Globus pallidus (tissue), 1 donor: ENCODE measurements at regions not wholly inside any gene's neighbourhood (a gene's known extent, or its start where the extent isn't known, plus 50 kb on each side); places are given as distances from the start of the nearest gene placed in this dataset.

Experiments
- DNase-seq: peaks from one replicate; pipeline ENCODE4 v3.0.0-alpha.2; 2015; ENCODE audit warnings: low spot score

- no peak for DNase-seq
These were observed 212.6 kb upstream of the RSPO3 start for GRCh38 chr6:126905917-126906316.

- no peak for DNase-seq
These were observed 211.2 kb upstream of the RSPO3 start for GRCh38 chr6:126907312-126907711.

DNA sequence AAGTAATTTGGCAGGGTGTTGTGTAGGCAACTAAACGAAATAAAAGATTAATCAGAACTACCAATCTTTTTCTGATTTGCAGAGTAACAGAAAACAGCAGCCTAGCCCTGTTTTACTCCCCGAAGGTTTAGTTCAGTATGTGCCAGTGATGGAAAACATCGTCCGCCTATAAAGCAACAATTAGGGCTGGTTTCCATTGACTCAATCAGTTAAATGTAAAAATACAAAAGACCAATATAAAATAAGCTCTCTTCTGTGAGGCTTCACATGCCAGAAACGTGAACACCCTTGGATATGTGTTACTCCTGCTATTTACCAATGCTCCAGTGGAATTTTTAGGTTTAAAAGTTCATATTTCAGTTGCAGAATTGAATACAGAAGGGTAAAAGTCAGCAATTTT is 210.5 kb upstream of the RSPO3 start:
- DNase-seq, result no peak

- no peak for DNase-seq
These were observed 209.0 kb upstream of the RSPO3 start for GRCh38 chr6:126909493-126909892.

DNA sequence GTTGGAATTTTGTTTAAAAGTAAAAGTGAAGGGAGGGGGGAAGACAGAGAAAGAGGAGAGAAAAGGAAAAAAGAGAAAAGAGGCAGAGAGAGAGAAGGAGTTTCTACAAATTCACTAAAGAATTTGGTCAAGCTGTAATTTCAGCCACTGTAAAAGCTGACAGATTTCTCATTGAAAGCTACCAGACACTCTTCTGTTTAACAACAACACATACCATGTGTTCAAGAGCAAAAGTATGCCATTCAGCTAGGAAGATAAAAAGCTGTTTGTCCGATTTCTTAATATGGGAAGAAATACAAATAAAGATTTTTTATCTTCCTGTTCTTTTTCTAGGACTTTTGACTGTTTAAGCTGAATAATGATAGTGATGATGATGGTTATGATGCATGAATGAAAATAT is 204.8 kb upstream of the RSPO3 start:
- DNase-seq, result no peak

DNA sequence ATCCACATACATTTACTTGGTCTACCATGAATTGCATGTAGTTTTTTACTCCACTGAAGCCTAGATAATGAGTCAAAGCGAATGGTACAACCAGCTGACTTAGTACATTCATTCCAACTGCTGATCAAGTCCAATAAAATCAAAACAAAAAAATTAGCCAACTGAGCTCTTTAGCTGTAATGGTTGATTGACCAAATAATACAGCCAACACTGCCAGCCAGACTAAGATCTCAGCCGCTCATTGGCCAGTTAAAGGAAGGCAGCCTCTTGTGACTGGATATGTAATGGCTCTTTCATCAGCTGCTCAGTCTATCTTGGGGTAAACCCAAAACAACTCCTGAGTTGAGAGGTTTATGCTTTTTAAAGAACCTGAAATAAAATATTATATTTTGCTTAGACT is 204.3 kb upstream of the RSPO3 start:
- DNase-seq, result no peak

DNA sequence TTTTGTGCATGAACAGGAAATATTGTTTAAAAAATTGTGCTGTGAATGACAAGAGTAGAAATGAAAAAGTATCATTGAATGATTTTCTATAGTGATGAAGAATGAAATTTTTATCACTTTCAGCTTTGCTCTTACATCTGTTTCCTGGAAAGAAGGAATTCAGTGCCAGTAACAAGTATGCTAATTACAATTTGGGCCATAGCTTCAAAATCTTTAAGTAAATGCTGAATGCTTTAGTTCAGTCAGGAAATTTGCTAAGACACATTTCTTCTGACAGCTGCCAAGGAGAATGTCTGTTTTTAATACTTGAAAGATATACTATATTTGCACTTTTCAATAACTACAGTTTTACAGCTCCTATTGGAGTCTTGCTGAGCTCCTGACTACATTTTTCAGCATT is 203.7 kb upstream of the RSPO3 start:
- no peak for DNase-seq

- DNase-seq, result no peak
These were observed 198.5 kb upstream of the RSPO3 start for GRCh38 chr6:126919947-126920346.

DNA sequence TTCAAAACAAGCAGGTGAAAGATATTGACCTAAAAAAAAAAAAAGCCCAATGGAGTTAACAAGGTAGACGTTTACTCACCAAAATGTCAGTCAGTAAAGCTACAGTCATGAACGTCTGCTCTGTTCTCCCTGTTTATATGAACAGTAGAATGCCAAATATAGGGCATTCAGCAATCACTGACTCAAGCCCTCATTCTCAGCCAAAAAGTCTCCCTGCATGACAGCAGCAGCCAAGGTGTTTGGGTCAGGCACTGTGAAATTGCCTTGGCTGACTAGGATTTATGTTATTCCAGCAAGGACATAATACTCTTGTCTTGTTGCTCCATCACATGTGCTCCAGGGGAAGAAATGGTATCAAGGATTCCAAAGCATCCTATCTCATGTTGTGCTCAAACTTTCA is 194.7 kb upstream of the RSPO3 start:
- no peak for DNase-seq

- DNase-seq, result no peak
These were observed 191.5 kb upstream of the RSPO3 start for GRCh38 chr6:126926926-126927325.

GRCh38 chr6:126927841-126928240 is 190.6 kb upstream of the RSPO3 start:
- no peak for DNase-seq

GRCh38 chr6:126937426-126937825 is 181.0 kb upstream of the RSPO3 start:
- DNase-seq, result no peak

DNA sequence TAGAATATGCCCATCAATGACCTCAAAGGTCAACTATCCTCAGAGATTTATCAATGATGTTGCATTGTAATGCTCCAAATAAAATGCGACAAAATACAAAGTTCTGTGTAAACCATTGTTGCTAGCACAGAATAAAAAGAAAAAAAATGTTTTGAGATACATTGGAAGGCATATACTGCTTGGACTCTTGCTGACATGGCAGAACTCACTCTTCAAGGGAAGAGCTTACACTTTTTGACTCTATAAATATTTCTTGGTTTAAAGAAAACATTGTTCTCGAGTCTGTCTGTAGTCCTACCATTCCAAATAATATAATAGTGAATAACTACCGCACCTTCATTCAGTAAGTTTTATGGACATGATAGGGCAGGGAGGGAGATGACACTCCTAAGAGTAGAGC is 178.7 kb upstream of the RSPO3 start:
- DNase-seq, result no peak

GRCh38 chr6:126941751-126942150 is 176.7 kb upstream of the RSPO3 start:
- DNase-seq, result no peak

DNA sequence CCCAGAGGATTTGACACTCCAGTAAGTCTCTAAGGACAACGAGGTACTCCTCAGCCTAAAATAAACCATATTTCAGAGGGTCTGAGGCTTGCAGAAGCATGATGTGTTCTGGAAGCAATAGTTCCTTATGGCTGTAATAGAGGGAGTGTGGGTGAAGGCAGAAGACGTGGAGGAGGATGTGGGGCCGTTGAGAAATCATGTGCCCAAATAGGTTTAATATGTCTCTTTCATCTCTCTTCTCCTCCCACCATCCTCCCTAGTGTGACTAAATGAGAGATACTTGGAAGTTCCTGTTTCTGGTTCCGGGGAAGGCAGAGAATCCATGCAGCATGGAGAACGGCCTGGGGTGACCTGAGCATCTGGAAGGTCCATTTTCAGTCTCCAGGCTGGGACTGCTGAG is 174.0 kb upstream of the RSPO3 start:
- no peak for DNase-seq

DNA sequence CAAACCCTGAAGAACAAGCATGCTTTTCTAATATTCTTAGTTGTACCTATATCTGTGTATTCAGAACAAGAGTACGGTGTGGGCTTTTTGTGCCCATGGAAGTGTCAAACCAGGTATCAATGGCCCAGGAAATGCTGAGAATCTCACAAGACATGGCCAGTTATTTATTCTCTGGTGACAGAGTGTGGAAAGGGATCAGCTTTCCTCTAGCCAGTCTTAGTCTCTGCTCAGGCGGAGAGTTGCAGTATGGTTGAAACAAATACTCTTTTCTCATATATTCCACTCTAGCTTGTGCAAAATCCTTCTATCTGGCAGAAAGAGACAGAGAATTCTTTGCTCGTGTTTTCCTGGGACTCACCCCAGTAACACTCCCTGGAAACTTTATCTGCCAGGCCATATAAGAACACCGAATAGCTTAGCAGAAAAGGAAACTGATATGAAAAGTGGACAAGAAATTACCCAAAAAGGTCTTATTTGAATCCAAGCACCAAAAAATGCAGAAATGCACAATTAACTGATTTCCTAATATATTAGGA is 173.3 kb upstream of the RSPO3 start:
- DNase-seq, result no peak

DNA sequence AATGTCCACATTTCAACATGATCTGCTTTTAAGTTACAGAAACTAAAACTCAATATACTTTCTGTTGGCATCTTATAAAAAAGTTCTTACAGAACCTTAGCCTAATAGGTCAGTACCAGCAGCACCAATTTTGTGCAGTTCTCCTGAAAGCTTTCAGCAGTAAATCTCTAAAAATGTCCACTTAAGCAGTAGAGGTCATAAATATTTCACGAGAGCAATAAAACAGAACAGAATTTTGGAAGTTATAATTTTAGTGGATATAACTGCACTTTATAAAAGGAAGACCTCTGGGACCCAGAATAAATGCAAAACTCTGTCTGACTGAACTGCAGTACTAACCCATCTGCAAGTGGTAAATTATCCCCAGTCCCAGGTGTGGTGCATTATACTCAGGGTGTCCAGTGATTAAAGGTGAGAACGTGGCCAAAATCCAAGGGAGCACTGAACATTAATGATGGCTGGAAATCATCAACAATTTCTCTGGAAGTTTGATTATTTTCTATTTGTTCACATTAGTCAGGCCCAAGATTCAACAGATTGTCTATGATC is 172.6 kb upstream of the RSPO3 start:
- DNase-seq, result no peak

- DNase-seq, result no peak
These were observed 171.4 kb upstream of the RSPO3 start for GRCh38 chr6:126947070-126947469.

DNA sequence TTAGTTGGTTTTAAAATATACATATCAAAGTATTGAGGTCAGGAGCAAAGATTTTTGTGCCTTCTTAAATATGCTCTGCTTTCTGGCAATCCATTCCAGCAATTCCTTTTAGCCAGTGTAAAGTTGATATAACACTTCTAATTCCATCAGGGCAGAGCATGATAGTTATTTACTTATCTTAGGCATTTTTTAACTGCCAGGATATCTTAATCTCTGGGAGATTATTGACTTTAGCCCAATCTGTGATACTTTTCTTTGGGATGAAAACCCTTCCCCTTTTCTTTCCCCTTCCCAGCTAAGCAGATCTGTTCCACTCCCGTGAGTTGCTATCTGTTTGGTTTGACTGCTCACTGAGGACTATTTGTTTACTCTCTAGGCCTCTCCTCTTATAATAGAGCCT is 168.7 kb upstream of the RSPO3 start:
- no peak for DNase-seq

- DNase-seq, result no peak
These were observed 162.8 kb upstream of the RSPO3 start for GRCh38 chr6:126955621-126956020.

- DNase-seq, result no peak
These were observed 160.8 kb upstream of the RSPO3 start for GRCh38 chr6:126957721-126958120.

DNA sequence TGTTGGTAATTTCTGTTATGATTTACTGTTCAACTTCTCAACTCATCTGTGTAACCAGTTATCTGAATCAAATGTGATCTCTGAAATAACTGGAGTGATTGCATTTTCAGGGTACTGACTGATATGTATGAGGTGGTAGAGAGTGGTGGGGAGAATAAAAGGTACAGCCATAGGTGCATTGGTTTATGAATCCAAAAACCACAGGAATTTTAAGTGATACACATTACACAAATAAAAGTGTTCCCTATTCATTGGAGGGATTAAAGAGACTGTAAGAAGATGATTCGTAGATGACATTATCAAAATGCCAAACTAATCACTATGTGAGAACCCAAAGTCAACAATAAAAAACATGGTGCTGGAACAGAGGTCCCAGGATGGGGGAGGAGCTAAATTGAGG is 158.7 kb upstream of the RSPO3 start:
- no peak for DNase-seq

DNA sequence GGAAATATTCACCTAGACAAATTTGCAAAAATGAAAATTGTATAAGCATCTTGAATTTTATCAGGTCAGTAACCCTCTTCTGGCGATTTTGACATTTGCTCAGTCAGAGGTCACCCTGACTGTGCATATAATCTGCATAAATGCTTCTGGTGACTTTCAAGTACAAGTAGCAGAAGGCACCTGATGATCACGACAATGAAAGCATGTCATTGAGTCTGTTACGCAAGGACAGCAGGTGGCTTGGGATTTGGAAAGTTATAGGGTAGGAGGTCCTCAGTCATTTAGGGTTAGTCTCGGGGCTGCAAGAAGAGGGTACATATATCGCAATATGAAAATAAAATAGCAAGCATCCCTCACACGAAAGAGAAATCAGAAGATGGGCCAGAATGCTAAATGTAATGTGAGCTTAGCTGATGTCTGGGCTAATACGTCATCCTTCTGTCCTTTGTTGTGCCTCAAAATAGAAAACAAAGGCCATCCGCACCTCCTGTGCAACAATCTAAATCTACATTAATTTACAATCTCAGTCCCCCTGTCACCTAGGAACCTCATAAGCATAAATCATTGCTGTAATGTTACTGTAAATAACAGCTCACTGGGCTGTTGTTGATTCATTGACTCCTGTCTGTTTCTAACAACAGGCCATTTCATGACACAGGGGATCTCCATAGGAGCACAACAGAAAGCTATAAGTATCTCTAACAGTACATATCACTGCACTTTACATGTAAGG is 155.2 kb upstream of the RSPO3 start:
- DNase-seq, result no peak
